Psoas muscle (tissue), 7 donors: ENCODE measurements at regions not wholly inside any gene's neighbourhood (a gene's known extent, or its start where the extent isn't known, plus 50 kb on each side); places are given as distances from the start of the nearest gene placed in this dataset.

Experiments
- ATAC-seq, 4 donors: fragments of 200-7000 bp; cut with Tn5 transposase; one replicate each; pipeline ENCODE4 v1.9.1; 2020; ENCODE audit warnings: moderate library complexity in 3 of 4, mild to moderate bottlenecking in 2 of 4
- DNase-seq, 2 donors: peaks; one replicate each; pipeline ENCODE4 v3.0.0-alpha.2; 2020
- H3K27ac ChIP-seq: fragments of 200-600 bp; one replicate; pipeline ENCODE4 v1.8.0; 2022
- H3K27me3 ChIP-seq, 3 donors: fragments of 200-600 bp in 1 of 3; one replicate each; pipeline versions ENCODE4 v1.6.1 to v1.8.0; 2013 to 2022; ENCODE audit warnings: low read length in 2 of 3, mild to moderate bottlenecking in 2 of 3, moderate library complexity in 1 of 3; ENCODE audit not compliant: insufficient read depth in 3 of 3
- H3K36me3 ChIP-seq, 2 donors: fragments of 200-600 bp in 1 of 2; one replicate each; pipeline versions ENCODE4 v1.6.1 to v1.8.0; 2013 to 2022; ENCODE audit warnings: low read depth in 1 of 2, mild to moderate bottlenecking in 1 of 2, moderate library complexity in 1 of 2; ENCODE audit not compliant: insufficient read depth in 1 of 2
- H3K4me1 ChIP-seq: fragments of 200-600 bp; one replicate; pipeline ENCODE4 v1.8.0; 2022
- H3K4me3 ChIP-seq: fragments of 200-600 bp; one replicate; pipeline ENCODE4 v1.8.0; 2022; ENCODE audit warnings: mild to moderate bottlenecking
- H3K9me3 ChIP-seq: fragments of 200-600 bp; one replicate; pipeline ENCODE4 v1.8.0; 2022
- WGBS, 3 donors: extraction: QIAGEN DNeasy Blood & Tissue Kit; methylation state at CpG; one replicate each; pipeline versions ENCODE4 v1.1.6 to v1.1.7; 2013; 5-methylcytosine and 5-hydroxymethylcytosine counted together
- intact Hi-C, 2 donors: fragments of 100-400 bp; cut with DNase I; formaldehyde crosslinking; loops; one replicate each; pipeline versions ENCODE4 v1.11.0 to v1.14.2; 2022
- TF ChIP-seq, protein P1 (sequence below): fragments of 200-600 bp; IDR thresholded peaks from one replicate; pipeline ENCODE4 v1.8.0; 2022; ENCODE audit warnings: antibody characterized with exemption
- donor health status: healthy with polysubstance abuse.
- donor health status: DM: no; HTN: no; CAD: no; lungs with moderate emphysema.
- donor health status: Bipolar disorder and iron deficiency.
- donor health status: healthy.
- donor health status: DM: yes; HTN: yes; CAD: no.
- donor health status: DM: no; HTN: no; CAD: no.
- donor health status: DM: yes; HTN: yes; CAD: no.

DNA sequence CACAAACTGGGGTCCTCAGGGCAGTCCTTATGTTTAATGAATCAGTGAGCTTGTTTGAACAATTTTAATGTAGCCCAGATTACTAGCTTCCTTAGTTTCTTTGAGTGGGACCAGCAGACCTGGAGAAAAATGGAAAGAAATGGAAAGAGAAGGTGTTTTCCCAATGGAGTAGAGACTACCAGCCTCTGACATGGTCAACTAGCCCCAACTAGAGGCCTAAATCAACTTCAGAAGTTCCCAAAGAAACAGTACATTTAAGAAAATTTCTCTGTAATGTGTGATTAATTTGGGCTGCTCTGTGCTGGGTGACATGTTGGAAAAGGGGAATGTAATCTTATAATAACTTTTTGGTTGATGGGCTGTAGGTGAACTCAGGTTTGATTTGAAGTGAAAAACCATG lies 310.9 kb downstream of the MFSD1 start:
- no peaks in the 10 kb centered on the region for H3K36me3 ChIP-seq
- H3K27ac ChIP-seq: no peak overlapping the region
- ATAC-seq (no peak), DNase-seq (no peak)
- no peaks in the 10 kb centered on the region for H3K4me1 ChIP-seq
- intact Hi-C loops: no loop called here
- no peaks in the 10 kb centered on the region for H3K27me3 ChIP-seq
- no peak overlapping the region for H3K4me3 ChIP-seq
- TF ChIP-seq, protein P1, sequence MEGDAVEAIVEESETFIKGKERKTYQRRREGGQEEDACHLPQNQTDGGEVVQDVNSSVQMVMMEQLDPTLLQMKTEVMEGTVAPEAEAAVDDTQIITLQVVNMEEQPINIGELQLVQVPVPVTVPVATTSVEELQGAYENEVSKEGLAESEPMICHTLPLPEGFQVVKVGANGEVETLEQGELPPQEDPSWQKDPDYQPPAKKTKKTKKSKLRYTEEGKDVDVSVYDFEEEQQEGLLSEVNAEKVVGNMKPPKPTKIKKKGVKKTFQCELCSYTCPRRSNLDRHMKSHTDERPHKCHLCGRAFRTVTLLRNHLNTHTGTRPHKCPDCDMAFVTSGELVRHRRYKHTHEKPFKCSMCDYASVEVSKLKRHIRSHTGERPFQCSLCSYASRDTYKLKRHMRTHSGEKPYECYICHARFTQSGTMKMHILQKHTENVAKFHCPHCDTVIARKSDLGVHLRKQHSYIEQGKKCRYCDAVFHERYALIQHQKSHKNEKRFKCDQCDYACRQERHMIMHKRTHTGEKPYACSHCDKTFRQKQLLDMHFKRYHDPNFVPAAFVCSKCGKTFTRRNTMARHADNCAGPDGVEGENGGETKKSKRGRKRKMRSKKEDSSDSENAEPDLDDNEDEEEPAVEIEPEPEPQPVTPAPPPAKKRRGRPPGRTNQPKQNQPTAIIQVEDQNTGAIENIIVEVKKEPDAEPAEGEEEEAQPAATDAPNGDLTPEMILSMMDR: no peak
- no peaks in the 10 kb centered on the region for H3K9me3 ChIP-seq

DNA sequence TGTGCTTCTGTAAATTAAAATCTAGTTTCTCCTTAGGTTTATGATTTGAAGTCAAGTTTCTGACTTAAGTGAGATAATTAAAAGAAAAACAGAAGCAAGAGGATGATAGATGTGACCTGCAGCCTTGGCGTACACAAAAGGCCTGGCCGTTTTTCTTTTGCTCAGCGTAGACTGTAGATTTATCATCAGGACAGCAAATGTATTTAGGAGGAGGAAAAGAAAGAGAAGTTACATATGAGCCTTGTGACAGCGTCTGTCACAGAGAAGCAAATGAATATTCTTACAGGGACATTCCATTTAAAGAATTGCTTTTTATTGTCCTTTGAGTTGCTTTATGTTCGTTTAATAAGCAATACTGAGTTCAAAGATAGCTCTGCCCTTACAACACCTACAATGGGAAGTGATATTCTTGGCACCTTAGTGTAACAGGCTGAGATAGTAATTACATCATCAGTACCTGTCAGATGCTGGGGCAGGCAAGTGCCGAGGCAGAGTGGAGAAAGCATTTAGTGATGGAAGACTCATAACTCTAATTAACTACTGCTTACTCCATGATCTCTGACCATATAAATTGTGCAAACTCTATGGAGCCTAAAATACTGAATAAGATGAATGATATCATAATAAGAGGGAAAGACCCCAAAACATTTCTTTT lies 311.5 kb downstream of the MFSD1 start:
- Histone ChIP-seq H3K4me1 (no peaks in the 10 kb centered on the region), H3K27ac (no peak overlapping the region), H3K9me3 (no peaks in the 10 kb centered on the region), H3K36me3 (no peaks in the 10 kb centered on the region), H3K4me3 (no peak overlapping the region), H3K27me3 (no peaks in the 10 kb centered on the region)
- ATAC-seq (no peak), DNase-seq (no peak)
- intact Hi-C loops: no loop called here
- TF ChIP-seq, protein P1: no peak
- 48 to 54% (median 50%) methylated on average over 6 of the region's 6 CpGs for WGBS, 3 donors

GRCh38 chr3:159114582-159114981 lies 312.7 kb downstream of the MFSD1 start:
- intact Hi-C loops: no loop called here
- Histone ChIP-seq H3K27ac (no peak overlapping the region), H3K4me3 (no peak overlapping the region), H3K4me1 (no peaks in the 10 kb centered on the region), H3K27me3 (no peaks in the 10 kb centered on the region), H3K9me3 (no peaks in the 10 kb centered on the region), H3K36me3 (no peaks in the 10 kb centered on the region)
- TF ChIP-seq, protein P1: no peak
- 52 to 72% (median 66%) methylated on average over 6 of the region's 6 CpGs for WGBS, 3 donors
- ATAC-seq (no peak), DNase-seq (no peak)

DNA sequence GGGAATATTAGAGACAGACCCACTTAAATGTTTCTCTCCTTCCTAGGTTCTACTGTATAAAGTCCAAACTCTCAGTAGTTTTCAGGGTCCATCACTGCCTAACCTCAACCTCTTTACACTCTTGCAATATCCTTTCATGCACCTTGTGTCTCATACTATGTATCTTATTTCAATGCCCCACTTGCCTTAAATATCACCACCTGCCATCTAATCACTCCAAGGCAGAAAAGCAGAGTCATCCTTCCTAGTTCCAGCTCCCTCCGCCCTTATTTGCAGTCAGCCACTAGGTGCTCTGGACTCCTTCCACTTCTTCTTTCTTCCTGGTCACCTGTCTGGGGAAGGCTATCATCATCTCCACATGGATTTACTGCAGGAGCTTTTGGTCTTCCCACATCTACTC lies 322.0 kb downstream of the MFSD1 start:
- peak in 2 of 4 donors; percentile 58 to 75 for ATAC-seq
- no peaks in the 10 kb centered on the region for H3K4me1 ChIP-seq
- TF ChIP-seq, protein P1: no peak
- no peaks in the 10 kb centered on the region for H3K9me3 ChIP-seq
- WGBS, 3 donors: 76 to 90% (median 80%) methylated on average over 1 of the region's 1 CpG
- no peaks in the 10 kb centered on the region for H3K36me3 ChIP-seq
- intact Hi-C loops: no loop called here
- DNase-seq: no peak
- H3K4me3 ChIP-seq: no peak overlapping the region
- no peaks in the 10 kb centered on the region for H3K27me3 ChIP-seq
- no peak overlapping the region for H3K27ac ChIP-seq
